SK-N-MC (cell line): ENCODE measurements at regions not wholly inside any gene's neighbourhood (a gene's known extent, or its start where the extent isn't known, plus 50 kb on each side); places are given as distances from the start of the nearest gene placed in this dataset.

Experiments used
- EZH2 ChIP-seq: fragments of 200-600 bp; sonication (generic); IDR thresholded peaks from one replicate; pipeline ENCODE4 v1.6.1; 2017; ENCODE audit warnings: antibody characterized with exemption
- POLR2AphosphoS5 ChIP-seq: IDR thresholded peaks from 2 replicates; pipeline ENCODE4 v1.6.1; 2012; ENCODE audit warnings: mild to moderate bottlenecking, low read depth, low read length, borderline replicate concordance

GRCh38 chr5:147985608-147986007 is 78.2 kb upstream of the SPINK5 start:
- no peak for TF ChIP-seq POLR2AphosphoS5
- TF ChIP-seq EZH2, result no peak
